Cerebellar cortex (tissue), 1 donor: ENCODE measurements at regions not wholly inside any gene's neighbourhood (a gene's known extent, or its start where the extent isn't known, plus 50 kb on each side); places are given as distances from the start of the nearest gene placed in this dataset.
"Not testable (repeated sequence)": the region's sequence is repeated elsewhere in the genome, so short reads cannot be mapped to it uniquely, and the experiment has no call there.

Experiments used
- DNase-seq: peaks from one replicate; pipeline ENCODE4 v3.0.0-alpha.2; 2015; ENCODE audit warnings: low spot score

DNA sequence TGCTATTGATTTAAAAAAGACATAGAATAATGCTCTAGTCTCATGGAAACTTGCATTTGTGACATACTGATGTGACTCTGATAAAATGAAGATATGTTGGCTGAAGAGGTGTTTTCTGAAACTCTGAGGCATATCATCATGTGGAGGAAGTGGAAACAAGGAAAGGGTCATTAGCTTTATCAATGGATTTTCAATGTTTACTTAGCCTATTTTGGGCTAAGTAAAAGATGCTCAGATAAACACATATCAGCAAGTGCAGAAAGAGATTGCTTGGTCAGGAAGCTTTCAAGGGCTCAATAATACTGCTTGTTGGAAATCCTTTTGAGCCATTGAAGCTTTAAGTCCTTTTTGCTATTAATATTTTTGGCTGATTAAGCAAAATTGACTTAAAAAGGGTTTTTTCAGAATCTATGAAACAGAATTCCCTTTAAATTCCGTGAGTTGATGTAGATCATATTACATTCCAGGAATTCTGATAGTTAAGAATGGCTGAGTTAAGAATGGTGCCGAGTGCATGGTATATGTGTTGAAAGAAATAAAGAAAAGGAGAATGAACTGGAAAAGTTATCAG is 952.8 kb upstream of the SPRY2 start:
- no peak for DNase-seq

- DNase-seq = no peak
Measured at GRCh38 chr13:81283561-81283960, 942.6 kb upstream of the SPRY2 start.

DNA sequence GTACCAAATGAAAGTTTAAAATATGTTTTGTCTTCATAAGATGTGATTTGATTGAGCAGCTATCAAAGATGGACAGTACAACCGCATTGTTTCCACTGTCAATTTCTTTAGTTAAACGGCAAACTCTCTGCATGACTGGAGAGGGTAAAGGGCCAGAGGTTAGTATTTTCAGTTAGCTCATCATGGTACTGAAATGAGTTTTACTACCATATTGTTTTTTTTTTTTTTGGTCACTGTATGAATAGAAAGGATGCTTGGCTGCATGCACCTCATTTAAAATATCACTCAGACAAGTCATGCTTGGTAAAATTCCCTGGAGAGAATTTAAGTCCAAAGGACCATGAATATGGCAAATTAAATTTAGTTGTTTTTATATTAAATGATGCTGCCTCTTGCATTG is 942.1 kb upstream of the SPRY2 start:
- DNase-seq = no peak

DNA sequence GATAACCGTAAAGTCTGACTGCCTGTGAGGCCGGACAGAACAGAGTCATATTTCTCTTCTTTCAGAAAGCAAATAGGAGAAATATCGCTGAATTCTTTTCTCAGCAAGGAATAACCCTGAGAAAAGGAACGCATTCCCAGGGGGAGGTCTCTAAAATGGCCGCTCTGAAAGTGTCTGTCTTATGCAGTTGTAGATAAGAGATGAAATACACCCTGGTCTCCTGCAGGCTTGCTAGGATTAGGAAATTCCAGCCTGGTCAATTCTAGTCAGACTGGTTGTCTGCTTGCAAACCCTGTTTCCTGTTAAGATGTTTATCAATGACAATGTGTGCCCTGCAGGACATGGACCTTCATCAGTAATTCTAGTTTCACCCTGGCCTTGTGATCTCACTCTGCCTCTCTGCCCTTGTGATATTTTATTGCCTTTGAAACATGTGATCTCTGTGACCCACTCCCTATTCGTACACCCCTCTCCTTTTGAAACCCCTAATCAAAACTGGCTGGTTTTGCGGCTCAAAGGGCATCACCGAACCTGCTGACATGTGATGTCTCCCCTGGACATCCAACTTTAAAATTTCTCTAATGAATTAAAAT is 934.8 kb upstream of the SPRY2 start:
- DNase-seq = no peak

- DNase-seq = no peak
Measured at GRCh38 chr13:81247711-81248110, 906.8 kb upstream of the SPRY2 start.

DNA sequence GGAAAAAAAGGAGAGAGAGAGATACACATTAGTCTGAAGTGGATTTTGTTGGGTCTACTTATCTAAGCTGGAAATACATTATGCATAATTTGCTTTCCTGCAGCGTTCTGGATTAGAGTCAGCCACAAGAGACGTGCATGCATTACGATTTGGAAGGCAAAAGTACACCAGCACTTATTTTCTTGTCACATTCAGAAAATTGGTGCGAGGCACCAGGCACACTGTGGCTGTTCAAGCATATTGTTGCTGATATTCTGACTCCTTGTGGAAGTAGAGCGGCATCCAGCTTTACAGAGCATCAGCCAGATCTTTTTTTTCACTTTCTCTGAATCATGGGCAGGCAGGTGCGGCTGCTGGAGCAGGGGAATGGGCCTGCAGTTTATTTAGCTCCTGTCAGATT is 905.6 kb upstream of the SPRY2 start:
- no peak for DNase-seq

DNA sequence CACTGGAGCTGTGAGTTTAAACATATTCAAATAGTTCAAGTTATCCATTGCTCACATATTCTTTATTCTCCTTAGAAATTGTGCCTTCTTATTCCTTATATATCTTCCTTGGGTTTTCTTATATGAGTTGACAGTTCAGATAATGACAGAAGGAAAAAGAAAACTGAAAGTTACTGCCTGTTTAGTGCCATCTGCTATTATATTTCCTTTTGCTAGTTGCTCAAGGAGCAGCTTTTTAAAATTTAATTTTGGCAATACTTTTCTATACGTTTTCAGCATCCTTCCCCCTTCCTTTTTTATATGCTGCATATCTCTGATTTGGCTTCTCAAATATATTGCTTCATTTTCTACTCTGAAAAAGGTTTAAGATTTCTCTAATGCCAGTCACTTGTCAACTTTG is 903.1 kb upstream of the SPRY2 start:
- DNase-seq = no peak

DNA sequence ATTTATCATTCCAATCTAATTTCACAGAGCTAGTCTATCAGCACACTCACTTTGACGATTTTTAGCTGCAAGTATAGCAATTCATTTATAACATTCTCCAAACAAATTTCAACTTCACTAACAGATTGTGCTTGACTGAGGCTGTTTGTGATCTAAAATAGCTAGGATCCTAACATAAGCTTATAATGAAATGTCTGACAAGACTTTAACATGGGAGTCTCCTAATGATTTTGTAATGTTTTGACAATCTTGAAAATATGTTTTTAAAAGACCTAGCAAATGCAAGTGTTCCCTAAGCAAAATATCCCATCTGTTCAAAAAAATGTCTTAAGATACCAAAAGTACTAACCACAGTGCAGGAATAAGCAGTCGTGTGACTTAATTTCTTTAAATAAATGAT is 889.5 kb upstream of the SPRY2 start:
- DNase-seq = no peak

DNA sequence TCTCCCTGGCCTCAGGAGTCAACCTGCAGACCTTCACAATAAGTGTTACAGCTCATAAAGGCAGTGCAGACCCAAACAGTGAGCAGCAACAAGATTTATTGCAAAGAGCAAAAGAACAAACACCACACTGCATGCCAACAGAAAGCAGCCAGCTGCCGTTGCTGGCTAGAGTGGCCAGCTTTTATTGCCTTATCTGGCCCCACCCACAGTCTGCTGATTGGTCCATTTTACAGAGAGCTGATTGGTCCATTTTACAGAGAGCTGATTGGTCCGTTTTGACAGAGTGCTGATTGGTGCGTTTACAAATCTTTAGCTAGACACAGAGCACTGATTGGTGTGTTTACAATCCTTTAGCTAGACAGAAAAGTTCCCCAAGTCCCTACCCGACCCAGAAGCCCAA is 885.9 kb upstream of the SPRY2 start:
- not testable (repeated sequence) for DNase-seq

- no peak for DNase-seq
Measured at GRCh38 chr13:81224209-81224833, 883.4 kb upstream of the SPRY2 start.

- no peak for DNase-seq
Measured at GRCh38 chr13:81223778-81224177, 882.9 kb upstream of the SPRY2 start.

DNA sequence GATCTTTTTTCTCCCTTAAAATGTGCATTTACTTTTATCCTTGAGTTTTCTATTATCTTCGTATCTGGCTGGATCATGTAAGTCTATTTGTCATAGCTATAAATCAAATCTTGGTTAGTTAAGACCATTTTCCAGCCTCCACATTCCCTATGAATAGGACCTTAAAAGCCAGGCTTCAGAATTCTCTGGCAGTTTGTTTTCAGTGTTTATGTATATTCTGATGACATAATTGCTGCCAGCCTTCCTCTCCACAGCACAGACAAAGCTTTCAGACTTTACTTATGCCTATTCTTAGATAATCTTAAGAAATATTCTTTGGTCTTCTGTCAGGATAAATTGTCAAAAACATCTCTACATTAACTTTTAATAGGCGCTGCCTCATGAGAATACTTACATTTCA is 870.8 kb upstream of the SPRY2 start:
- DNase-seq = no peak

DNA sequence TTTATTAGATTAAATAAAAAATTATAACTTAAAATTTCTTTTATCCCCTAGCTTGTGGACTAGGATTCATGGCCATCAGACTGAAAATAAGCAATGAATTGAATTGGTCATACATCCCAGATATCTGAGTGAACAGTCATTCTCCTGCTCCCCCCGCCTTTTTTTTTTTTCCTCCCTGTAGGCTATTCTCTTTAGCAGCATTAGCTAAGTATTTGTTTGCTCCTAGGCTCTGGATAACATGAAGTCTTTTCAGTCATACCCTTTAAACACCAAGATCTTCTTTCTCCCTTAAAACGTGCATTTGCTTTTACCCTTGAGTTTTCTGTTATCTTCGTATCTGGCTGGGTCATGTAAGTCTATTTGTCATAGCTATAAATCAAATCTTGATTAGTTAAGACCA is 866.7 kb upstream of the SPRY2 start:
- no peak for DNase-seq

DNA sequence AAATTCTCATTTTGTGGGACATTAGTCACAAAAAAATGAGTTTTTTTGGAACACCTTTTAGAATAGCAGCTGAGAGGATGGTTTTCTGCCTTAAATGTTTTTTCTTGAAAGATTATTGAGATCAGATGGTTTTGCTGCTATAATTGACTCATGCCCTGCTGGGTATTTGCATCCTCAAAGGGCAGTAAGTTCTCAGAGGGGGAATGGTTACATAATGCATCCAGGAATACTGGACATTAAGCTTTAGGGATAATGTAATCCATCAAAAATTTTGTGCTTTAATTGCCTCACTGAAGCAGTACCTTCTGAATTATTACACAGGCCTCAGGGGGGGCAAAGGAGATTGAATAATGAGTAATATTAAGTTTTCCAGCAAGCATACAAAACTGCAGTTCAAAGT is 866.3 kb upstream of the SPRY2 start:
- DNase-seq = no peak

- no peak for DNase-seq
Measured at GRCh38 chr13:81203783-81204182, 862.9 kb upstream of the SPRY2 start.

- DNase-seq = no peak
Measured at GRCh38 chr13:81199956-81200355, 859.0 kb upstream of the SPRY2 start.

DNA sequence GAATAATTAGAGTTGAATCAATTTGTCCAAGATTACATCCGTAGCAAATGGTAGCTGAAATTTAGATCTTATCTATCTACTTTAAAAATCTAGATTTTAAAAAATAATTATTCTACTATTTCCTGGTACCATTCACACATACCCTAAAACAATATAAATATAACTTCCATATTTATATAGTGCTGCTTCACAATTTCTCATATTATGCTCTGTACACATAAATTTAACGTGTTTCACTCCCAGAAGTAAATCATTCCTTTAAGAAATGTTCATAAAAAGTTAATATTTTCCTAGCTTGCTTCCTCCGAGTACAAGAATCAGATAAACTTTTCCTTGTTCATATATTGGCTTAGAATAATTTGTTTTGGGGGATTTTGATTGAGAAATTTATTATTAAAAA is 857.0 kb upstream of the SPRY2 start:
- no peak for DNase-seq

GRCh38 chr13:81197483-81197882 is 856.6 kb upstream of the SPRY2 start:
- DNase-seq = no peak

- DNase-seq = no peak
Measured at GRCh38 chr13:81194362-81194761, 853.4 kb upstream of the SPRY2 start.

DNA sequence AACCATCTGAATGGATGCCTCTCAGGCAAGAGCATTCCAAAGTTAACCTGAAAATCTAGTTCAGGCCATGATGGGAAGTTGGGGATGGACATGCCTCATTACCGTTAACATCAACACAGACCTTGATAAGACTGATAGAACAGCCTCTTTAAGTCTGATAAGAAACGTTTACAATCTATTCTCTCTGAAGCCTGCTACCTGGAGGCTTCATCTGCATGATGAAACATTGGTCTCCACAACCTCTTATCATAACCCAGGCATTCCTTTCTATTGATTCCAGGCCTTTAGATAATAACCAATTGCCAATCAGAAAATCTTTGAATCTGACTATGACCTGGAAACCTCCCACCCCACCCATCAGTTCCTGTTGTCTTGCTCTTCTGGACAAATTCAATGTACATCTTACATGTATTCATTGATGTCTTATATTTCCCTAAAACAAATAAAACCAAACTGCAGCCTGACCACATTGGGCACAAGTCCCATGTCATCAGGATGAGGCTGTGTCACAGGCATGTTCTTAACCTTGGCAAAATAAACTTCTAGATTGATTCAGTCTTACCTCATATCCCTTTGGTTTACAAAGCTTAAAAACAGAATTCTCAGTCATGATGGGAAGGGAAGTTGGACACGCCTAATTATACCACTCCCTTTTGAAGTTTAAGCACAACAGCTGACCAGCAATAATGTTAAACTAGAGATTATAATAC is 843.8 kb upstream of the SPRY2 start:
- DNase-seq = no peak

- no peak for DNase-seq
Measured at GRCh38 chr13:81172603-81173002, 831.7 kb upstream of the SPRY2 start.

DNA sequence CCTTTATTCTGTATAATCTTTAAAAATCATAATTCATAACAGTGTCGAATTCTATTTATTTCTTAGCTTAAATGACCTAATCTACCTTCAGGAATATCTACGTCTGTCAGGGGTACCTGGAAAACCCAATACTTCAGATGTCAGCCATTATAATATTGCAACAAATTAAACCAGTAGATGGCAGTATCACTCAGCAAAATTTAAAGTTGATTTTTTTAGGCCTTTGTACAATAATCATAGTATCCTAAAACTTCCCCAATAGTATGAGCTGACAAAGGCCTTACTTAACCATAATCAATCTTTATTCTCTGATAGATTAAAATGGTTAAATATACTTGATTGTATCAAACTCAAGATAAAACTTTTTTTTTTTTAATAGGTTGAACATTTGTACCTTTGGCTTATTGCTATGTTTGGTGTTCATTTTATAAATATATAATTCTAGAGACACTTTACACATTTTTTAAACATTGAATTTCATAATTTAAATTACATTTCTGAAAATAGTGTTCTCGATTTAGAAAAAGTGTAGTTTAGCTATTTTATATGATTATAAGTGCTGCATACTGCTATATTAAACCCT is 830.2 kb upstream of the SPRY2 start:
- DNase-seq = peak; percentile 36

DNA sequence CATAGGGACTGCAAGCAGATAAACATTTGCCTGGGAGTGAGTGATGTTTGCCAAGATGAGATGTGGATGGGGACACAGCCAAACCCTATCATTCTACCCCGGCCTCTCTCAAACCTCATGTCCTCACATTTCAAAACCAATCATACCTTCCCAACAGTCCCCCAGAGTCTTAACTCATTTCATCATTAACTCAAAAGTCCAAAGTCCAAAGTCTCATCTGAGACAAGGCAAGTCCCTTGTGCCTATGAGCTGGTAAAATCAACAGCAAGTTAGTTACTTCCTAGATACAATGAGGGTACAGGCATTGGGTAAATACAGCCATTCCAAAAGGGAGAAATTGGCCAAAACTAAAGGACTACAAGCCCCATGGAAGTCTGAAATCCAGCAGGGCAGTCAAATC is 822.9 kb upstream of the SPRY2 start:
- DNase-seq = not testable (repeated sequence)
